Naive B cell (primary cell): ENCODE measurements at regions not wholly inside any gene's neighbourhood (a gene's known extent, or its start where the extent isn't known, plus 50 kb on each side); places are given as distances from the start of the nearest gene placed in this dataset.
"Not testable (repeated sequence)": the region's sequence is repeated elsewhere in the genome, so short reads cannot be mapped to it uniquely, and the experiment has no call there.

Experiments used
- ATAC-seq, 2 donors: fragments of 150-1000 bp; cut with Tn5 transposase; 2 replicates each; pipeline ENCODE4 v1.10.0; 2021; ENCODE audit warnings: low read depth in 2 of 2, mild to moderate bottlenecking in 2 of 2, moderate library complexity in 2 of 2
- DNase-seq: peaks from one replicate; pipeline ENCODE4 v3.0.0; 2022
- H3K27ac Mint-ChIP-seq, 6 donors: one replicate each; pipeline ENCODE4 v1.8.0; 2020 to 2022; ENCODE audit warnings: mild to moderate bottlenecking in 6 of 6, mixed read lengths in 6 of 6, moderate library complexity in 5 of 6, inconsistent platforms in 2 of 6
- H3K27me3 Mint-ChIP-seq, 3 donors: one replicate each; pipeline ENCODE4 v1.8.0; 2021 to 2022; ENCODE audit warnings: mixed read lengths in 3 of 3, mild to moderate bottlenecking in 1 of 3
- H3K36me3 Mint-ChIP-seq, 2 donors: one replicate each; pipeline ENCODE4 v1.8.0; 2020 to 2022; ENCODE audit warnings: mixed read lengths in 2 of 2, inconsistent platforms in 1 of 2, mild to moderate bottlenecking in 1 of 2
- H3K4me1 Mint-ChIP-seq, 3 donors: one replicate each; pipeline ENCODE4 v1.8.0; 2020 to 2022; ENCODE audit warnings: mixed read lengths in 3 of 3, inconsistent platforms in 1 of 3, mild to moderate bottlenecking in 1 of 3, moderate library complexity in 1 of 3
- H3K4me3 Mint-ChIP-seq, 8 donors: one replicate each; pipeline ENCODE4 v1.8.0; 2020 to 2022; ENCODE audit warnings: mild to moderate bottlenecking in 8 of 8, mixed read lengths in 8 of 8, moderate library complexity in 8 of 8, inconsistent platforms in 2 of 8
- H3K9me3 Mint-ChIP-seq, 7 donors: one replicate each; pipeline ENCODE4 v1.8.0; 2020 to 2022; ENCODE audit warnings: mixed read lengths in 7 of 7, mild to moderate bottlenecking in 5 of 7, inconsistent platforms in 2 of 7, moderate library complexity in 1 of 7

- peaks cover 0 to 18% (median 4%) of the 10 kb centered on the region in 7 donors for H3K9me3 Mint-ChIP-seq
- peaks cover 0 to 37% (median 36%) of the 10 kb centered on the region in 3 donors for H3K27me3 Mint-ChIP-seq
- not testable (repeated sequence) for H3K4me3 Mint-ChIP-seq, ATAC-seq, H3K4me1 Mint-ChIP-seq, H3K27ac Mint-ChIP-seq, DNase-seq, H3K36me3 Mint-ChIP-seq
Observed at GRCh38 chr9:20235206-20235605, 387.1 kb downstream of the MLLT3 start.

GRCh38 chr9:20228096-20228495 lies 394.2 kb downstream of the MLLT3 start:
- no peak overlapping the region for H3K4me3 Mint-ChIP-seq
- peaks cover 0 to 8% (median 1%) of the 10 kb centered on the region in 7 donors for H3K9me3 Mint-ChIP-seq
- no peaks in the 10 kb centered on the region for H3K36me3 Mint-ChIP-seq
- no peaks in the 10 kb centered on the region for H3K4me1 Mint-ChIP-seq
- H3K27me3 Mint-ChIP-seq = peaks cover 0 to 10% (median 0%) of the 10 kb centered on the region in 3 donors
- ATAC-seq = no peak
- DNase-seq = no peak
- H3K27ac Mint-ChIP-seq = no peak overlapping the region

- no peaks in the 10 kb centered on the region for H3K4me1 Mint-ChIP-seq
- H3K4me3 Mint-ChIP-seq = no peak overlapping the region
- H3K9me3 Mint-ChIP-seq = peaks cover 0 to 7% (median 1%) of the 10 kb centered on the region in 7 donors
- H3K27ac Mint-ChIP-seq = no peak overlapping the region
- H3K27me3 Mint-ChIP-seq = peaks cover 0 to 2% (median 0%) of the 10 kb centered on the region in 3 donors
- H3K36me3 Mint-ChIP-seq = no peaks in the 10 kb centered on the region
- DNase-seq = no peak
- ATAC-seq = no peak
Observed at GRCh38 chr9:20227166-20227874, 395.0 kb downstream of the MLLT3 start.

GRCh38 chr9:20226345-20226744 lies 396.0 kb downstream of the MLLT3 start:
- DNase-seq (no peak), ATAC-seq (no peak)
- no peak overlapping the region for H3K4me3 Mint-ChIP-seq
- no peaks in the 10 kb centered on the region for H3K4me1 Mint-ChIP-seq
- peaks cover 0 to 6% (median 1%) of the 10 kb centered on the region in 7 donors for H3K9me3 Mint-ChIP-seq
- H3K27me3 Mint-ChIP-seq = no peaks in the 10 kb centered on the region
- H3K36me3 Mint-ChIP-seq = no peaks in the 10 kb centered on the region
- no peak overlapping the region for H3K27ac Mint-ChIP-seq

- Mint-ChIP-seq H3K27ac (no peak overlapping the region), H3K4me3 (no peak overlapping the region)
- no peak for ATAC-seq
Observed at GRCh38 chr9:20225826-20226225, 396.5 kb downstream of the MLLT3 start.

GRCh38 chr9:20224756-20225155 lies 397.5 kb downstream of the MLLT3 start:
- H3K4me3 Mint-ChIP-seq = no peak overlapping the region
- peak overlapping the region in 1 of 6 donors; percentile 6 for H3K27ac Mint-ChIP-seq
- H3K27me3 Mint-ChIP-seq = no peaks in the 10 kb centered on the region
- H3K4me1 Mint-ChIP-seq = no peaks in the 10 kb centered on the region
- ATAC-seq (no peak), DNase-seq (no peak)
- H3K36me3 Mint-ChIP-seq = no peaks in the 10 kb centered on the region
- H3K9me3 Mint-ChIP-seq = peaks cover 0 to 3% (median 0%) of the 10 kb centered on the region in 7 donors

More at GRCh38 chr9:20225826-20226225, 396.5 kb downstream of the MLLT3 start:
- Mint-ChIP-seq H3K27me3 (no peaks in the 10 kb centered on the region), H3K9me3 (peaks cover 0 to 4% (median 1%) of the 10 kb centered on the region in 7 donors), H3K36me3 (no peaks in the 10 kb centered on the region), H3K4me1 (no peaks in the 10 kb centered on the region)
- DNase-seq = no peak

GRCh38 chr9:20220286-20220685 lies 402.0 kb downstream of the MLLT3 start:
- ATAC-seq (no peak), DNase-seq (no peak)
- Mint-ChIP-seq H3K4me1 (no peaks in the 10 kb centered on the region), H3K36me3 (no peaks in the 10 kb centered on the region), H3K4me3 (no peak overlapping the region), H3K27ac (no peak overlapping the region), H3K9me3 (peaks cover 0 to 3% (median 0%) of the 10 kb centered on the region in 7 donors), H3K27me3 (peaks cover 0 to 4% (median 3%) of the 10 kb centered on the region in 3 donors)

GRCh38 chr9:20219437-20219836 lies 402.9 kb downstream of the MLLT3 start:
- Mint-ChIP-seq H3K27me3 (peaks cover 0 to 4% (median 3%) of the 10 kb centered on the region in 3 donors), H3K9me3 (peaks cover 0 to 3% (median 0%) of the 10 kb centered on the region in 7 donors), H3K36me3 (no peaks in the 10 kb centered on the region), H3K27ac (no peak overlapping the region), H3K4me3 (no peak overlapping the region), H3K4me1 (no peaks in the 10 kb centered on the region)
- DNase-seq (no peak), ATAC-seq (no peak)

- no peaks in the 10 kb centered on the region for H3K4me1 Mint-ChIP-seq
Observed at GRCh38 chr9:20217596-20217995, 404.7 kb downstream of the MLLT3 start.

GRCh38 chr9:20216438-20216837 lies 405.9 kb downstream of the MLLT3 start:
- H3K4me3 Mint-ChIP-seq = no peak overlapping the region
- H3K27ac Mint-ChIP-seq = no peak overlapping the region
- no peak for ATAC-seq
- H3K27me3 Mint-ChIP-seq = peaks cover 0 to 4% (median 3%) of the 10 kb centered on the region in 3 donors
- H3K36me3 Mint-ChIP-seq = no peaks in the 10 kb centered on the region
- H3K9me3 Mint-ChIP-seq = no peaks in the 10 kb centered on the region
- no peak for DNase-seq
- no peaks in the 10 kb centered on the region for H3K4me1 Mint-ChIP-seq

More at GRCh38 chr9:20217596-20217995, 404.7 kb downstream of the MLLT3 start:
- Mint-ChIP-seq H3K4me3 (no peak overlapping the region), H3K9me3 (peaks cover 0 to 2% (median 0%) of the 10 kb centered on the region in 7 donors), H3K27ac (no peak overlapping the region), H3K36me3 (no peaks in the 10 kb centered on the region), H3K27me3 (peaks cover 0 to 4% (median 3%) of the 10 kb centered on the region in 3 donors)
- ATAC-seq (no peak), DNase-seq (no peak)

- no peak overlapping the region for H3K27ac Mint-ChIP-seq
- no peaks in the 10 kb centered on the region for H3K9me3 Mint-ChIP-seq
- H3K4me3 Mint-ChIP-seq = no peak overlapping the region
- DNase-seq (no peak), ATAC-seq (no peak)
- peaks cover 0 to 4% (median 3%) of the 10 kb centered on the region in 3 donors for H3K27me3 Mint-ChIP-seq
- H3K4me1 Mint-ChIP-seq = no peaks in the 10 kb centered on the region
- H3K36me3 Mint-ChIP-seq = no peaks in the 10 kb centered on the region
Observed at GRCh38 chr9:20215552-20215951, 406.7 kb downstream of the MLLT3 start.

GRCh38 chr9:20212806-20213205 lies 409.5 kb downstream of the MLLT3 start:
- Mint-ChIP-seq H3K36me3 (no peaks in the 10 kb centered on the region), H3K27ac (no peak overlapping the region), H3K9me3 (no peaks in the 10 kb centered on the region), H3K27me3 (peaks cover 0 to 16% (median 9%) of the 10 kb centered on the region in 3 donors), H3K4me1 (peaks cover 0 to 5% (median 0%) of the 10 kb centered on the region in 3 donors), H3K4me3 (no peak overlapping the region)
- DNase-seq = no peak
- no peak for ATAC-seq

- H3K9me3 Mint-ChIP-seq = no peaks in the 10 kb centered on the region
- H3K4me1 Mint-ChIP-seq = peaks cover 0 to 5% (median 0%) of the 10 kb centered on the region in 3 donors
- no peak overlapping the region for H3K4me3 Mint-ChIP-seq
- ATAC-seq (no peak), DNase-seq (no peak)
- H3K27me3 Mint-ChIP-seq = peaks cover 0 to 20% (median 14%) of the 10 kb centered on the region in 3 donors
- no peak overlapping the region for H3K27ac Mint-ChIP-seq
- H3K36me3 Mint-ChIP-seq = no peaks in the 10 kb centered on the region
Observed at GRCh38 chr9:20209391-20210340, 412.6 kb downstream of the MLLT3 start.
